Activated naive CD4-positive, alpha-beta T cell treated with anti-CD3 and anti-CD28 coated beads, Interleukin-2, amount 50 U/mL, for 24 hours (primary cell): ENCODE measurements at regions not wholly inside any gene's neighbourhood (a gene's known extent, or its start where the extent isn't known, plus 50 kb on each side); places are given as distances from the start of the nearest gene placed in this dataset.

Source experiments
- H3K27ac Mint-ChIP-seq: one replicate; pipeline ENCODE4 v1.8.0; 2021; ENCODE audit warnings: mild to moderate bottlenecking, mixed read lengths
- H3K27me3 Mint-ChIP-seq: one replicate; pipeline ENCODE4 v1.8.0; 2021; ENCODE audit warnings: mixed read lengths
- H3K36me3 Mint-ChIP-seq: one replicate; pipeline ENCODE4 v1.8.0; 2021; ENCODE audit warnings: mixed read lengths
- H3K4me1 Mint-ChIP-seq: one replicate; pipeline ENCODE4 v1.8.0; 2021; ENCODE audit warnings: mixed read lengths
- H3K4me3 Mint-ChIP-seq: one replicate; pipeline ENCODE4 v1.8.0; 2021; ENCODE audit warnings: mild to moderate bottlenecking, mixed read lengths
- H3K9me3 Mint-ChIP-seq: one replicate; pipeline ENCODE4 v1.8.0; 2021; ENCODE audit warnings: mixed read lengths

DNA sequence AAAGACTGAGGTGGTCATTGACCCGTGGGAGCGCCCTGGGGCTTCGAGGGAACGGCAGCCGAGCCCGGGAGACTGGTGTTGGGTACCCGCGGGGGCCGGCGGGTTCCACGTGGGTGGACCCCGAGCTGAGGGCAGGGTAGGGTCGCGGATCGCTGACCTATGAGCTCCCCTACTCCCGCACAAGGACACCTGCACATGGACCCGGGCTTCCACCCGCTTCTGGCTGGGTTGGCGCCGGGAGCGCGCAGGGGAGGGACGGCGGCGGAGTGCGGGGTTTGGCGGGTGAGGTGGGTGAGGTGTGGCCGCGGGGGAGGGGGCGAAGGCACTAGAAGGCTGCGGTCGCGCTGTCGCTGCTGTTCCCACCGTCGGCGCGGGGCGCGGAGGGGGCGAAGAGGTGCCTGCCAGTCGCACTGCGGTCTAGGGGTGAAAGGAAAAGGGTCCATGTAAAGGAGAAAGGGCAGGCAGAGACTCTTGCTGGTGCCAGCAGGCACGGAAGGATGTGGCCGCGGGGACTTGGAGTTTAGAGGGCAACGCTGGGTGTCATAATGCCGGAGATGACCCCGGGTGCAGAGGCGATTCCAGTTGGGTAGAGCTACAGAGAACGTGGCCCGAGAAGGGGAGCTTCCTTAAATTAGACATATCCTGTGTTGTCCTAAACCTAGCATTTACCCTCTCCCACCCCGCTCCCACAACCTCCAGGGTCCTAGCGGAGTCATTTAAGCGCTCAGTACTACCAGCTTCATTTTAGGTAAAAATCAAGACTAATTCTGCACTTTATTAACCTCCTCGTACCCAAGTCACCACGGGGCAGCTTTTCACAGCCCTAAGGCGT is 245.9 kb upstream of the TOPAZ1 start:
- Mint-ChIP-seq H3K36me3 (peaks cover 11% of the 10 kb centered on the region), H3K27me3 (peaks cover 66% of the 10 kb centered on the region), H3K27ac (peak overlapping the region; percentile 76)

DNA sequence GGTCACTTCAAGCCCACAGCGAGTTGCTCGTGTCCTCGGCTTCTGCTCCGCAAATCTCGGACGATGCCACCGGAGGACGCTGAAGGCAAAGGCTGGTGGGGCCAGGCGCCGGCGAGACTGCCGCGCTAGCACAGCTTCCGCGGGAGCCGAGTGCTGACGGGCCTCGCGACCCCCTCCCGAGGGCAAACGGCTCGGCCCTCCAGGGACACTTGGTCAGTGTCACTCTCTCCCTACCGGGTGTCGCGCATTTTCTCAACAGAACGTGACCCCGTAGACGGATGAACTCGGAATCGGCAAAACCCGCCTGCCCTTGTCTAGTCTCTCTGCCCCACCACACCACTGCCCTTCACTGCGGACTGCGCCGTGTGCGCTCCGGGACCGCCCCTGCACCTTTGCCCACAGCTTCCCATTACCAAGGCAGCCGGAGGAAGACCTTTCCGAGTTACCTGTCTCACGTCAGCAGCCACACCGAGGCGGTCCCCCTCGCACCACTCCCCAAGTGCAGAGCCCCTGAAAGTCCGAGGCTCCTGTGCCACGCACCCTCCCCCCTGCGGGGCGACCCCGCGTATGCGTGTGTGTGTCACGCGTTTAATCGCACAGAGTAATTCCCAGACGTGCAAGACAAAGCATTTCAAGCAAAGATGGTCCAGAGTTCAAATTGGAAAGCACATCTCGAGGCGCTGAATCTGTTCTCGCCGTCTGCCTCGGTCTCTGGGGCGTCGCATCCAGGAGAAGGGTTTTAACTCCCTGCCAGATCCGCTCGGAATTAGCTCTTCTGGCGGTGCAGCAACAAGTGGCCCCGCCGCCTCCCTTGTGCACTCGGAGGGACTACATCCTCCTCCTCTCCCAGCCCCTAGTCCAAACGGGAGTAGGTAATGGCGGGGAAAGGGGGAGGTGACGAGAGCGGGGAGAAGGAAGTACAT is 245.0 kb upstream of the TOPAZ1 start:
- H3K27me3 Mint-ChIP-seq = peaks cover 67% of the 10 kb centered on the region
- H3K4me1 Mint-ChIP-seq = peaks cover 43% of the 10 kb centered on the region
- peak overlapping the region; percentile 81 for H3K4me3 Mint-ChIP-seq
- peaks cover 13% of the 10 kb centered on the region for H3K9me3 Mint-ChIP-seq
- peaks cover 6% of the 10 kb centered on the region for H3K36me3 Mint-ChIP-seq
- H3K27ac Mint-ChIP-seq = peak overlapping the region; percentile 76

More for the DNA sequence above, 245.9 kb upstream of the TOPAZ1 start:
- H3K4me1 Mint-ChIP-seq = peaks cover 43% of the 10 kb centered on the region
- peak overlapping the region; percentile 81 for H3K4me3 Mint-ChIP-seq
- peaks cover 18% of the 10 kb centered on the region for H3K9me3 Mint-ChIP-seq

DNA sequence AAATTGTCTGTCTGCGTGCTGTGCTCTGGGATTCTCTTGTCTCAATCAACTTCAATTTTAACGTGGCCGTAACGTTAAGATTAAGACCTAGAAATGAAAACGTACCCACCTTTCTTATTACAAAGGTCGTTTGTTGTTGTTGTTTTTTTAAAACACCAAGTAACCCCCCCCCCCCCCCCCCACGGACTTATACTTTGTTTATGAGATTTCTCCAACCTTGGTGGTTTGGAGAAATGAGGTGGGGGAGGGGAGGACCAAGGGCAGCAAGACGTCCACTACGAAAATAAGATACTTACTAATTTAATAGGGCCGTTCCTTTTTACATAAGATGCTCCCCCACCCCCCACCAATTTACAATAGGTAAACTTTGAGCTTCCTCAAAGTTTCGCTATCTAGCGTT is 244.4 kb upstream of the TOPAZ1 start:
- H3K4me3 Mint-ChIP-seq = peak overlapping the region; percentile 81
- peaks cover 4% of the 10 kb centered on the region for H3K36me3 Mint-ChIP-seq
- H3K9me3 Mint-ChIP-seq = peaks cover 7% of the 10 kb centered on the region
- H3K27me3 Mint-ChIP-seq = peaks cover 64% of the 10 kb centered on the region
- H3K4me1 Mint-ChIP-seq = peaks cover 43% of the 10 kb centered on the region
- H3K27ac Mint-ChIP-seq = no peak overlapping the region

DNA sequence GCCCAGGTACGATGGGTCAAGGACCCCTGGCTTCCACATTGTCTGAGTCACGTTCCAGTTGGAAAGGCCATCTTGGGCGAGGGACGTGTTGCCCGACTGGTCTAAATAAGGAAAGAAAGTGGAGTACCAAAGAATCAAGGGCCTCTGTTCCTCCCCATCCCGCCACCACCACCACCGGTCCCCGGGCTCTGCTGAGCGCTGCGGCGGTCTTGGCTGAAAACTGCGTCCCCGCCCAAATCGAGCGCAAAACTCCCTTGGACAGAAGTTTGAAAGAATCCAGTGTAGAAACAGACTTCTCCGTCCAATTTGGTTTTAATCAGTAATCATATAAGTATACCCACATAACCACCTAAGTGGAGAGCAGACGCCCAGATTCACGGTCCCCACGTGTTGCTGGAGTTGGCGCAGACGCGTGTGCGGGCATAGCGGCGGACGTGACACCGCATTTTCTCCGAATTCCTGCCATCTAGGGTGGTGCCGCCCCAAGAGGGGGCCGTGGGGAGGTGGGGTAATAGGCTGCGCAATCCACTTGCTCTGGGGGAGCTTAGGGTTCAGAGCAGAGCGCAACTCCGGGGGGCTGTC is 243.8 kb upstream of the TOPAZ1 start:
- Mint-ChIP-seq H3K9me3 (peaks cover 7% of the 10 kb centered on the region), H3K4me1 (peaks cover 43% of the 10 kb centered on the region)

DNA sequence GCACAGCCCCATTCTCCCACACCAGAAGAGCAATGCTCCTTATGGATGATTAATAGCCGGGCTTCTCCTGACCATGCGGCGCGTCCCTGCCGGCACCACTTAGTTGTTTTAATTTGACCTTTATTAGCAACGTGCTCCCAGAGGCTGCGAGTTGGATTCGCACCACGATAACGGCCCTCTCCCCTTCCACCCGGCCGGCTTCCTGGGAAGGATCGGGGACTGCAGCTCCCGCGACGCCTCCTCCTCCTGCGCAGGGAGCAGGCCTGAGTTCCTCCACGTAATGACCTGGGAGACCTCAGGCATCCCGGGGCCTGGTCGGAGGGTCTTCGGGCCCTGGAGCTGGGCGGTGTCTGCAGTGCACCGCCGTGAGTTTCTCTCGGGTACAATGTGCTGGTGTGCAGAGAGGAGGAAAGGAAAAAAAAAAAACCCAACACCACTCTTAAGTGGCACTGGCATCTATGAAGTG is 243.3 kb upstream of the TOPAZ1 start:
- Mint-ChIP-seq H3K36me3 (peaks cover 2% of the 10 kb centered on the region), H3K4me1 (peaks cover 43% of the 10 kb centered on the region), H3K9me3 (peaks cover 1% of the 10 kb centered on the region), H3K4me3 (peak overlapping the region; percentile 81), H3K27ac (no peak overlapping the region), H3K27me3 (peaks cover 68% of the 10 kb centered on the region)

More for the DNA sequence above, 243.8 kb upstream of the TOPAZ1 start:
- no peak overlapping the region for H3K27ac Mint-ChIP-seq
- H3K27me3 Mint-ChIP-seq = peaks cover 69% of the 10 kb centered on the region
- peak overlapping the region; percentile 81 for H3K4me3 Mint-ChIP-seq
- peaks cover 4% of the 10 kb centered on the region for H3K36me3 Mint-ChIP-seq

DNA sequence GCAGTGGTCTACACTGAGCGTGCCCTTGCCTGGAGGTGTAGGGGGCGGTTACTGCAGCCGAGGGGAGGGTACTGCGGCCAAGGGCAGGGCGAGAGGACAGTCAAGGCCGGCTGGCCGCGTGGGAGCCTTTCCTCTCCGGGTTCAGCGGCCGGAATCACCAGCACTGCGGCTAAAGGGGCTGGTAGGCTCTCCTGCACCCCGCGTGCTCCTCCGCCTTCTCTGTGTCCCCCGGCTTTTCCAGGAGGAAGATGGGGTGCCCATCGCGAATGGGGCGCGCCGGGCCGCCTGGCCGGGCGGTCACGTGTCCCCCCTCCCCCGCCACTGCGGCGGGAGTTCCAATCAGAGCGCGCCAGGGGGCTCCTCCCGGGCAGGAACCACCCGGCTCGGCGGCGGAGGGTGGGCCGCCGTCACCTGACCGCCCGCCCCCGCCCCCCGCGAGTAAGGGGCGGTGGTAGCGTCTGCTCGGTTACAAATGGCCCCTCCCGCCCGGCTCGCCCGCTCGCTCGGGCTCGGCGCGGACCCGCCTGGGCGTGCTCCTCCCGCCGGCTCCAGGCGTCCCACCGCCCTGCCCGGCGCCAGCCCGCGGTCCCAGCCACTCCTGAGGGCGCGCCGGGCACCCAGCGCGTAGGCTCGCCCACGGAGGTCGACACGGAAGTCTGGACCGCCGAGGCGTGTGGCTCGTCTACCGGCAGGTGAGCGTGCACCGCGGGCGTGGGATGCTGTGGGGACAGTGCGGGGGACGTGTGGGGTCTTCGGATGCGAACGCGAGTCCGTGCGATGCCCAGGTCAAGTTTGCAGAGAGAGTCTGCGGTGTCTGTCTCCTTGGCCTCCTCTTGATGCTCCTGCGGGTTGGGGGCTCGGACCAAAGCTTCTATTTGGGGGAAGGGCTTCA is 242.6 kb upstream of the TOPAZ1 start:
- H3K4me1 Mint-ChIP-seq = peaks cover 41% of the 10 kb centered on the region
- no peaks in the 10 kb centered on the region for H3K9me3 Mint-ChIP-seq
- no peaks in the 10 kb centered on the region for H3K36me3 Mint-ChIP-seq
- peaks cover 61% of the 10 kb centered on the region for H3K27me3 Mint-ChIP-seq
- peak overlapping the region; percentile 81 for H3K4me3 Mint-ChIP-seq
- no peak overlapping the region for H3K27ac Mint-ChIP-seq

DNA sequence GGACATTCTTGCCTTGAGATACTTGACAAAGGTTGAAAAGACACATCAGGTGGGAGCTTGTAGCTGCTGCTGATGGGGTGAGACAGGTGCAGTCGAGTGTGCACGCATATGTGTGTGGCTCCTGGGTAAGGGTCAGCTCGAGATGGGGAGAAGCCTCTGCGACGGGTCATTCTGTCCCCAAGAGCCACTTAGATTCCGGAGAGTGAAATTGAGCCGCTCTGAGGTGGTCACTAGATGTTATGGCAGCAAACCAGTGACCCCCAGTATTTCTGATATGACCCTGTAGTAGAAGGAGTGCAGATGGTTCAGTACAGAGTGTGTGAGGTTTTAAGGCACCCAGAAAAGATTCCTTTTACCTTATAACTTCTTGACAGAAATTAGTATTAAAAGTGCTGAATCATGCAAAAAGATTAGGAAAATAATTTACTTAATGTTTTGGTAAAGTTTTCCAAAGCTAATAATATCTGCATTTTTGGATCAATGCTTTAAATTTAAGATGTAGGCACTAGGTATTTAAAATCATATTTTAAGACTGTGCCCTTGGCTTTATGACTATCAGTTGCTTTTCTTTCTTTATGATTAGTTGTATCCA is 241.9 kb upstream of the TOPAZ1 start:
- no peaks in the 10 kb centered on the region for H3K36me3 Mint-ChIP-seq
- H3K27me3 Mint-ChIP-seq = peaks cover 58% of the 10 kb centered on the region
- H3K4me3 Mint-ChIP-seq = peak overlapping the region; percentile 68
- no peaks in the 10 kb centered on the region for H3K9me3 Mint-ChIP-seq
- no peak overlapping the region for H3K27ac Mint-ChIP-seq
- H3K4me1 Mint-ChIP-seq = peaks cover 36% of the 10 kb centered on the region

DNA sequence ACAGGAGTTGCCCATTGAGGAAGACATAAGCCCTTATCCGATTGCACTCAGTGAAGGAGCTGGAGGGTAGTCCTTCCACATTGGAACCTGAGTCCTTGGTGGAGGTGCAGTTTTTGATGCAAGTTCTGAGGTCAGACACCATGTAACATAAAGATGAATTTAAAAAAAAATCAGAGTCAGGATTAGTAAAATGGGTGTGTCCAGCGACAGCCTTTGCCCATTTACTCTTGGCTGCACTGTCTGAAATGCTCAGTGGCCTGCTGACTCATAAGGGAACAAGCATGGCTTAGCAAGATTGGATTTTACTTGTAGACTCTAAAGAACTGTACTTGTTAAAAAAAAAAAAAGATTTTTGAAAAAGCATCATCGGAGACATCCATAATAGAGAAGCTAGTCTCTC is 241.1 kb upstream of the TOPAZ1 start:
- no peak overlapping the region for H3K4me3 Mint-ChIP-seq
- H3K9me3 Mint-ChIP-seq = no peaks in the 10 kb centered on the region
- H3K36me3 Mint-ChIP-seq = no peaks in the 10 kb centered on the region
- H3K27me3 Mint-ChIP-seq = peaks cover 58% of the 10 kb centered on the region
- no peak overlapping the region for H3K27ac Mint-ChIP-seq
- peaks cover 35% of the 10 kb centered on the region for H3K4me1 Mint-ChIP-seq

DNA sequence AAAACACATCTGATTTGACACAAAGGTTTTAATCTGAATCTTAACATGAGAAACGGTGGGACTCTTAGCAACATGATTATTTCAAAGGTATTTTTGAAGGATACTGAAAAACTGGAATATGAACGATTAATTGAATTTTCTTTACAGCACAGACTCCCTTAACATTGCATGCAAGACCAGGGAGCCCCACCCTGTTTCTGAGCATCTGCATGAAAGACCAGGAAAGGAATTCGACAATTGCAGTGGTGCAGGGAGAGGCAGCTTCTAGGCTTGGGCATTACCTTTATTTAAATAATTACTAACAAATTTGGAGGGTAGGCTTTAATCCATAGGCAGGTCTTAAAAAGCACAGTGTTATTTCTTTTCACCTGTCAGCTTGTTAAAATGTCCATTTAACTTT is 240.6 kb upstream of the TOPAZ1 start:
- peaks cover 56% of the 10 kb centered on the region for H3K27me3 Mint-ChIP-seq
- H3K36me3 Mint-ChIP-seq = no peaks in the 10 kb centered on the region
- no peak overlapping the region for H3K27ac Mint-ChIP-seq
- no peaks in the 10 kb centered on the region for H3K9me3 Mint-ChIP-seq
- peaks cover 30% of the 10 kb centered on the region for H3K4me1 Mint-ChIP-seq
- H3K4me3 Mint-ChIP-seq = no peak overlapping the region

DNA sequence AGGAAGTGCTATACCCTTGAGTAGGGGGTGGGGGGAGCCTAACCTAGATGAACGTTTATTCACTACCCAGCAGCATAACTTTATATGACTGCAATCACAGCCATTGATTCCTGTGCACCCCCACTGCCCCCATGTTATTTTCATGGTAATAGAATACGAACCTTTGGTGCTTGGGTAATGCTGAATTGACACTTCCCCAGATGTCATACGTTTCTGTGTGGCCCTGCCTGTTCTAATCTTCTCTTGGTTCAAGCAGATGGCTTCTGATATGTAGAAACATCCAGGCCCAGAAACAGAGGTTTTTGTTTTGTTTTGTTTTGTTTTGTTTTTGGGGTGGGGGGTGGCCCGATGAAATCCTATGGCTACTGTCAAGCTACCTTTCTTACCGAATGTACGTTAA is 237.9 kb upstream of the TOPAZ1 start:
- Mint-ChIP-seq H3K27me3 (peaks cover 38% of the 10 kb centered on the region), H3K27ac (no peak overlapping the region), H3K4me1 (peaks cover 4% of the 10 kb centered on the region), H3K4me3 (no peak overlapping the region), H3K9me3 (no peaks in the 10 kb centered on the region), H3K36me3 (no peaks in the 10 kb centered on the region)

DNA sequence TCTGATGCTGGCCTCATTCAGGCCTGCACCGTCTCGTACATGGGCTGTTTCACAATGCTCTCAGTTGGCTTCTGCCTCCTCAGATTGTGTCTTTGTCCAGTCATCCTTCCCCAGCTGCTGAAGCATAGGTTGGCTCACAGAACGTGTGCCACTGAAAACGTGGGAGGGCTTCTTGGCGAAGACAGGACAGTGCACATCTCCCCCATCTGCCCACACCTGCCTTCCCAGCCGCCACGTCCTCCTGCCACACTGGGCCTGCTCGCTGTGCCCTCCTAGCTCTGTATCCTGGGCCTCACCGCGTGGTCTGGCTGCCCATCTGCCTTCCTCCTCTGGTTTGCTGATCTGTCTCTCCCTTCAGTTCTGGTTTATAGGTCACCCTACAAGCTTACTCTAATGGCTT is 230.0 kb upstream of the TOPAZ1 start:
- Mint-ChIP-seq H3K4me3 (no peak overlapping the region), H3K27ac (no peak overlapping the region), H3K9me3 (no peaks in the 10 kb centered on the region), H3K36me3 (no peaks in the 10 kb centered on the region), H3K27me3 (peaks cover 21% of the 10 kb centered on the region), H3K4me1 (no peaks in the 10 kb centered on the region)

DNA sequence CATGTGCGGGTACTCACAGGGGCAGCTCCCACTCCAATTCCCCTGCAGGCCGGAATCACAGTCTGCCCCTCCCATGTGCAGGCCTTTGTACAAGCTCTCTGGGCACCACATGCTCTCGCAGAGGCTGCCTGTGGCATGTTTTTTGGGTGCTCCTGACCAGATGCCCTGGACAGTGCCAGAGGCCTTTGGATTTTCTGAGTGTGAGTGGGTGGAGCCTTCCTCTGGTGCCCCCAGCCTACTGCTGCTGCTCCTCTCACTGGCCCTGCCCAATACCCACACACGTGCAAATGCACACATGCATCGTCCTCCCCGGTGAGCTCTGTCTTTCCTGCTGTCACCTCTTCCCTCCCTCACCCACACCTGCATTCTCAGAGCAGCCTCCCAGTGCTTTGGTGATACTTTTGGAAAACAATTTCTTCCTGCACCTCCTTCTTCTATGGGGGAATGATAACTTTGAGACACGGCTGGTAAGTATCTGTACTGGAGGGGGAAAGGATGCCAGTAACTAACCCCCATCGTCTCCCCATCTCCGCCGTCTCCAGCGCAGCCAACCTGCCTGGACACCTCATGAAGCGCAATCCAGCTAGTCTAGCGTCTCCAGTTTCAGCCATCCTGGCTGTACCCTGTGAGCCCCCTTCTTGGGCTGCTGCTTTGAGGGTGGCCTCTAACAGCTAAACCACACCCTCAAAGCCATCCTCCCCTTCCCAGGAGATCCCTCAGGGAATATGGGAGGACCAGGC is 229.4 kb upstream of the TOPAZ1 start:
- Mint-ChIP-seq H3K4me1 (no peaks in the 10 kb centered on the region), H3K36me3 (no peaks in the 10 kb centered on the region), H3K9me3 (no peaks in the 10 kb centered on the region), H3K27ac (no peak overlapping the region), H3K27me3 (peaks cover 21% of the 10 kb centered on the region), H3K4me3 (no peak overlapping the region)

DNA sequence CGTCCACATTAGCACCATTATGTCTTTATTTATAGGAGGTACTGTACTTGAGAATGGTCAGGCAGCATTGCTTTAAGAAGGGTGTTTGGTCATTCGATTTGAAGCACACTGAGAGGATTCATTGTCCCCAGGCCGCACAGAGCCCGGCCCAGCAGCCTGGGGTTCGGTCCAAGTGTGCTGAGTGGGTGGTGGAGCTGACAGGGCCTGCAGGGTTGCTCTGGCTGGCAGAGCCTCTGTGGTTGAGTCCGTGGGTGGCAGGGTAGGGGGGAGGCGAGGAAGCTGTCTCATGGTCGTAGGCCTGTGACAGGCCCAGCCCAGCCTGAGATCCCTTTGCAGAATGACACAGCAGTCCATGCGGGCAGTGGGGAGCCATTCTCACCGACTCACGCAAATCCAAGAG is 227.7 kb upstream of the TOPAZ1 start:
- no peaks in the 10 kb centered on the region for H3K9me3 Mint-ChIP-seq
- no peaks in the 10 kb centered on the region for H3K4me1 Mint-ChIP-seq
- no peak overlapping the region for H3K4me3 Mint-ChIP-seq
- peaks cover 20% of the 10 kb centered on the region for H3K27me3 Mint-ChIP-seq
- no peak overlapping the region for H3K27ac Mint-ChIP-seq
- no peaks in the 10 kb centered on the region for H3K36me3 Mint-ChIP-seq

DNA sequence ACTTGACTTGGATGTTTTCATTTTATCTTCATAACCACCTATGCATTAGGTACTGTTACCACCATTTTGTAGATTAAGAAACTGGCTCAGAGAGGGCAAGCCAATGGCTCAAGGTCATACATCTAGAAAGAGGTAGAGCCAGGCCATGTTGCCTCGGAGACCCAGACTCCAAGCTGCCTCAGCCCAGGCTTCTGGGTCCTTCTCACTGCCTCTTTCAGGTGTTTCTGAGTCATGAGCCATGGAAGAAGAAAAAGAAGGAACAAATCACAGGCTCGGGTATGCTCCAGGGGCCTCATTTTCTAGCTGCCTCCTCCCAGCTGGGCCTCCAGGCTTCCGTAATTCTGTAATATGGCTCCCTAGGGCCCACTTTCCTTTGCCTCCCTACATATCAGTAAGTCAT is 226.5 kb upstream of the TOPAZ1 start:
- H3K27ac Mint-ChIP-seq = no peak overlapping the region
- H3K9me3 Mint-ChIP-seq = no peaks in the 10 kb centered on the region
- H3K36me3 Mint-ChIP-seq = no peaks in the 10 kb centered on the region
- H3K4me3 Mint-ChIP-seq = no peak overlapping the region
- H3K4me1 Mint-ChIP-seq = no peaks in the 10 kb centered on the region
- peaks cover 22% of the 10 kb centered on the region for H3K27me3 Mint-ChIP-seq
